ENCODE measurements at regions not wholly inside any gene's neighbourhood (a gene's known extent, or its start where the extent isn't known, plus 50 kb on each side); places are given as distances from the start of the nearest gene placed in this dataset.

GRCh38 chr12:124460771-124461170, 106.6 kb downstream of the NCOR2 start:
- TF ChIP-seq POLR2A (IDR thresholded peaks at IDR 0.05) (no peak), CTCF (IDR thresholded peaks at IDR 0.05) (no peak)
- Histone ChIP-seq H3K9me3 (no peaks in the 10 kb centered on the region), H3K27me3 (no peaks in the 10 kb centered on the region), H3K27ac (no peak overlapping the region), H3K4me1 (peaks cover 0 to 14% of the 10 kb centered on the region in 2 donors), H3K4me3 (replicated peaks in 1 of 3) (no peak overlapping the region), H3K36me3 (peaks cover 11 to 13% of the 10 kb centered on the region in 2 donors)
- 93 to 94% methylated on average over 5 to 9 of the region's 9 CpGs for WGBS, 2 donors
- no peak for DNase-seq
- intact Hi-C loops (cut with DNase I), result no loop called here

- intact Hi-C loops (cut with DNase I), result no loop called here
- 95 to 98% methylated on average over 12 to 15 of the region's 18 CpGs for WGBS, 2 donors
- no peak overlapping the region for H3K27ac ChIP-seq
- DNase-seq, result no peak
- H3K36me3 ChIP-seq, result peaks cover 4 to 7% of the 10 kb centered on the region in 2 donors
- no peaks in the 10 kb centered on the region for H3K9me3 ChIP-seq
- H3K4me1 ChIP-seq, result peaks cover 0 to 14% of the 10 kb centered on the region in 2 donors
- no peak for TF ChIP-seq POLR2A (IDR thresholded peaks at IDR 0.05)
- no peak for TF ChIP-seq CTCF (IDR thresholded peaks at IDR 0.05)
- no peaks in the 10 kb centered on the region for H3K27me3 ChIP-seq
- no peak overlapping the region for H3K4me3 ChIP-seq (replicated peaks in 1 of 3)
Observed at GRCh38 chr12:124459852-124460645, 107.4 kb downstream of the NCOR2 start.

GRCh38 chr12:124458992-124459851, 108.2 kb downstream of the NCOR2 start:
- no peak overlapping the region for H3K4me3 ChIP-seq (replicated peaks in 1 of 3)
- TF ChIP-seq CTCF (IDR thresholded peaks at IDR 0.05) (no peak), POLR2A (IDR thresholded peaks at IDR 0.05) (no peak)
- H3K36me3 ChIP-seq, result peaks cover 0 to under 1% of the 10 kb centered on the region in 2 donors
- H3K27ac ChIP-seq, result no peak overlapping the region
- 96% methylated on average over 12 of the region's 12 CpGs for WGBS, 2 donors
- no peak for DNase-seq
- intact Hi-C loops (cut with DNase I), result no loop called here
- H3K27me3 ChIP-seq, result no peaks in the 10 kb centered on the region
- H3K9me3 ChIP-seq, result no peaks in the 10 kb centered on the region
- H3K4me1 ChIP-seq, result peaks cover 3 to 17% of the 10 kb centered on the region in 2 donors

GRCh38 chr12:124458220-124458991, 109.0 kb downstream of the NCOR2 start:
- no peak overlapping the region for H3K4me3 ChIP-seq (replicated peaks in 1 of 3)
- peaks cover 6 to 25% of the 10 kb centered on the region in 2 donors for H3K4me1 ChIP-seq
- H3K27ac ChIP-seq, result peak overlapping the region in 1 of 3 donors; percentile 62
- no peaks in the 10 kb centered on the region for H3K36me3 ChIP-seq
- H3K27me3 ChIP-seq, result no peaks in the 10 kb centered on the region
- no peaks in the 10 kb centered on the region for H3K9me3 ChIP-seq
- no peak for DNase-seq
- no peak for TF ChIP-seq CTCF (IDR thresholded peaks at IDR 0.05)
- no peak for TF ChIP-seq POLR2A (IDR thresholded peaks at IDR 0.05)
- intact Hi-C loops (cut with DNase I), result no loop called here
- 88% methylated on average over 14 to 17 of the region's 20 CpGs for WGBS, 2 donors

Measured in thyroid gland (tissue), 4 donors.